GM21360 (cell line): ENCODE measurements at regions not wholly inside any gene's neighbourhood (a gene's known extent, or its start where the extent isn't known, plus 50 kb on each side); places are given as distances from the start of the nearest gene placed in this dataset.

Experiments used
- ATAC-seq: cut with Tn5 transposase; IDR thresholded peaks from one replicate; pipeline ENCODE4 v1.9.1; 2021; ENCODE audit warnings: mild to moderate bottlenecking, moderate library complexity; ENCODE audit not compliant: unreplicated experiment

GRCh38 chr11:133697603-133698180 lies 147.6 kb downstream of the SPATA19 start:
- ATAC-seq = no peak

- ATAC-seq = no peak
These were observed 148.2 kb downstream of the SPATA19 start for GRCh38 chr11:133697161-133697560.

- ATAC-seq = no peak
These were observed 149.9 kb downstream of the SPATA19 start for GRCh38 chr11:133695387-133695786.

- no peak for ATAC-seq
These were observed 150.6 kb downstream of the SPATA19 start for GRCh38 chr11:133694701-133695100.

GRCh38 chr11:133693110-133693509 lies 152.2 kb downstream of the SPATA19 start:
- ATAC-seq = no peak

- ATAC-seq = no peak
These were observed 153.0 kb downstream of the SPATA19 start for GRCh38 chr11:133692126-133692934.

- no peak for ATAC-seq
These were observed 155.5 kb upstream of the OPCML start for GRCh38 chr11:133687781-133688180.

- no peak for ATAC-seq
These were observed 149.6 kb upstream of the OPCML start for GRCh38 chr11:133681901-133682300.

- ATAC-seq = no peak
These were observed 147.6 kb upstream of the OPCML start for GRCh38 chr11:133679896-133680295.

- no peak for ATAC-seq
These were observed 145.9 kb upstream of the OPCML start for GRCh38 chr11:133678191-133678590.

- no peak for ATAC-seq
These were observed 145.1 kb upstream of the OPCML start for GRCh38 chr11:133677387-133677786.

GRCh38 chr11:133676265-133676664 lies 144.0 kb upstream of the OPCML start:
- ATAC-seq = no peak

- no peak for ATAC-seq
These were observed 137.2 kb upstream of the OPCML start for GRCh38 chr11:133669371-133670053.

- no peak for ATAC-seq
These were observed 131.1 kb upstream of the OPCML start for GRCh38 chr11:133663135-133663985.

GRCh38 chr11:133661846-133662245 lies 129.5 kb upstream of the OPCML start:
- ATAC-seq = no peak

GRCh38 chr11:133660202-133660568 lies 127.9 kb upstream of the OPCML start:
- no peak for ATAC-seq

- peak; percentile 91 for ATAC-seq
These were observed 127.4 kb upstream of the OPCML start for GRCh38 chr11:133659538-133660201.

GRCh38 chr11:133657054-133657453 lies 124.8 kb upstream of the OPCML start:
- no peak for ATAC-seq

- ATAC-seq = no peak
These were observed 123.9 kb upstream of the OPCML start for GRCh38 chr11:133656082-133656635.

GRCh38 chr11:133654630-133655212 lies 122.4 kb upstream of the OPCML start:
- no peak for ATAC-seq
